Mononuclear cell (primary cell): ENCODE measurements at regions not wholly inside any gene's neighbourhood (a gene's known extent, or its start where the extent isn't known, plus 50 kb on each side); places are given as distances from the start of the nearest gene placed in this dataset.

Source experiments
- H3K27me3 ChIP-seq: 2 replicates; pipeline ENCODE4 v1.6.0; 2011; ENCODE audit warnings: low read length, control low read depth; ENCODE audit not compliant: insufficient read depth
- H3K4me1 ChIP-seq: 2 replicates; pipeline ENCODE4 v1.5.1; 2011; ENCODE audit warnings: mild to moderate bottlenecking, low read length, control low read depth; ENCODE audit not compliant: insufficient read depth
- H3K4me3 ChIP-seq: 2 replicates; pipeline ENCODE4 v1.5.1; 2011; ENCODE audit warnings: mild to moderate bottlenecking, low read length, moderate library complexity
- H3K9me3 ChIP-seq: 2 replicates; pipeline ENCODE4 v1.5.1; 2011; ENCODE audit warnings: low read depth, mild to moderate bottlenecking, control low read depth, low read length

GRCh38 chr15:92705764-92706163 lies 50.2 kb upstream of the FAM174B start:
- Histone ChIP-seq H3K27me3 (no peaks in the 10 kb centered on the region), H3K9me3 (no peaks in the 10 kb centered on the region), H3K4me1 (no peaks in the 10 kb centered on the region), H3K4me3 (no peak overlapping the region)

GRCh38 chr15:92706201-92706600 lies 50.6 kb upstream of the FAM174B start:
- Histone ChIP-seq H3K4me3 (no peak overlapping the region), H3K27me3 (no peaks in the 10 kb centered on the region), H3K9me3 (no peaks in the 10 kb centered on the region), H3K4me1 (no peaks in the 10 kb centered on the region)

GRCh38 chr15:92707880-92708551 lies 52.4 kb upstream of the FAM174B start:
- H3K9me3 ChIP-seq, result no peaks in the 10 kb centered on the region
- no peak overlapping the region for H3K4me3 ChIP-seq
- no peaks in the 10 kb centered on the region for H3K27me3 ChIP-seq
- no peaks in the 10 kb centered on the region for H3K4me1 ChIP-seq

- no peaks in the 10 kb centered on the region for H3K9me3 ChIP-seq
- H3K4me3 ChIP-seq, result no peak overlapping the region
- no peaks in the 10 kb centered on the region for H3K4me1 ChIP-seq
- no peaks in the 10 kb centered on the region for H3K27me3 ChIP-seq
Observed at GRCh38 chr15:92708635-92709034, 53.1 kb upstream of the FAM174B start.

- Histone ChIP-seq H3K4me3 (no peak overlapping the region), H3K27me3 (peaks cover 5% of the 10 kb centered on the region), H3K9me3 (no peaks in the 10 kb centered on the region), H3K4me1 (peaks cover 3% of the 10 kb centered on the region)
Observed at GRCh38 chr15:92709110-92709790, 53.7 kb upstream of the FAM174B start.

GRCh38 chr15:92711457-92711831 lies 55.9 kb upstream of the FAM174B start:
- no peaks in the 10 kb centered on the region for H3K9me3 ChIP-seq
- no peak overlapping the region for H3K4me3 ChIP-seq
- H3K27me3 ChIP-seq, result peaks cover 16% of the 10 kb centered on the region
- H3K4me1 ChIP-seq, result peaks cover 9% of the 10 kb centered on the region

- Histone ChIP-seq H3K4me1 (peaks cover 9% of the 10 kb centered on the region), H3K4me3 (peak overlapping the region; percentile 28), H3K27me3 (peaks cover 16% of the 10 kb centered on the region), H3K9me3 (no peaks in the 10 kb centered on the region)
Observed at GRCh38 chr15:92714077-92714476, 58.5 kb upstream of the FAM174B start.

- H3K4me1 ChIP-seq, result peaks cover 9% of the 10 kb centered on the region
- peaks cover 16% of the 10 kb centered on the region for H3K27me3 ChIP-seq
- peak overlapping the region; percentile 28 for H3K4me3 ChIP-seq
- H3K9me3 ChIP-seq, result no peaks in the 10 kb centered on the region
Observed at GRCh38 chr15:92714477-92715401, 59.2 kb upstream of the FAM174B start.

GRCh38 chr15:92715758-92716157 lies 60.2 kb upstream of the FAM174B start:
- H3K4me1 ChIP-seq, result peaks cover 9% of the 10 kb centered on the region
- H3K4me3 ChIP-seq, result no peak overlapping the region
- no peaks in the 10 kb centered on the region for H3K9me3 ChIP-seq
- peaks cover 16% of the 10 kb centered on the region for H3K27me3 ChIP-seq

GRCh38 chr15:92719021-92719420 lies 63.4 kb upstream of the FAM174B start:
- Histone ChIP-seq H3K4me1 (peaks cover 8% of the 10 kb centered on the region), H3K27me3 (peaks cover 13% of the 10 kb centered on the region), H3K9me3 (no peaks in the 10 kb centered on the region), H3K4me3 (no peak overlapping the region)

GRCh38 chr15:92724144-92724543 lies 68.6 kb upstream of the FAM174B start:
- no peaks in the 10 kb centered on the region for H3K9me3 ChIP-seq
- no peak overlapping the region for H3K4me3 ChIP-seq
- H3K27me3 ChIP-seq, result no peaks in the 10 kb centered on the region
- no peaks in the 10 kb centered on the region for H3K4me1 ChIP-seq

- Histone ChIP-seq H3K4me3 (no peak overlapping the region), H3K9me3 (no peaks in the 10 kb centered on the region), H3K27me3 (no peaks in the 10 kb centered on the region), H3K4me1 (no peaks in the 10 kb centered on the region)
Observed at GRCh38 chr15:92725171-92725570, 69.6 kb upstream of the FAM174B start.

GRCh38 chr15:92728266-92728665 lies 72.7 kb upstream of the FAM174B start:
- Histone ChIP-seq H3K4me1 (no peaks in the 10 kb centered on the region), H3K4me3 (no peak overlapping the region), H3K9me3 (no peaks in the 10 kb centered on the region), H3K27me3 (no peaks in the 10 kb centered on the region)

- Histone ChIP-seq H3K4me1 (peaks cover 9% of the 10 kb centered on the region), H3K9me3 (no peaks in the 10 kb centered on the region), H3K27me3 (peaks cover 20% of the 10 kb centered on the region), H3K4me3 (peak overlapping the region; percentile 35)
Observed at GRCh38 chr15:92733090-92733933, 77.7 kb upstream of the FAM174B start.
